NCI-H2171 treated with DMSO at 0.1 percent for 48 hours (cell line): ENCODE measurements at regions not wholly inside any gene's neighbourhood (a gene's known extent, or its start where the extent isn't known, plus 50 kb on each side); places are given as distances from the start of the nearest gene placed in this dataset.
A peak's percentile ranks its signal among the peaks of the same experiment; 100 is the strongest.

Experiments
- DNase-seq: peaks from one replicate; lab custom pipeline; 2025; lab: John Stamatoyannopoulos, UW

DNA sequence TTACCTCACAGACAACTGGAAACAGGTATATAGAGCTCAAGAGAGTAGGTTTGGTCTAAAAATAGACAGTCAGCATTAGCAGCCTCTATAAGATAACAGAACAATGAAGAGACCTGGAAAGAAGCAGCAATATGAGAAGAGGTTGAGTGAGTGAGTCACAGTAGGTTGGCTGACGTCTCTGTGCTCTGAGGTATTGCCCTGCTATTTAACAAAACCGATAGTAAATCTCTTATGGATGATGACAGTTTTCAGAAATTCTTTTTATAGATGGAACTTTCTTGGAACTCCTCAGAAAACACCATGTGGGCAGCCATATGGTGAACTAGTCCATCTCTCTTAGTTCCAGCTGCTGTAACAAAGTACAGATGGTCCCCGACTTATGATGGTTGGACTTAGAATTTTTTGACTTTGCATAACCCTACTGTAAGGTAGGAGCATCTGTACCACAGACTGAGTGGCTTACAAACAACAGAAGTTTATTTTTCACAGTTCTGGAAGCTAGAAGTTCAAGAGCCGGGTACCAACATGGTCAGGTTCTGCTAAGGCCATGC lies 123.5 kb downstream of the MBD2 start:
- DNase-seq = peak; percentile 62

GRCh38 chr18:54100466-54100865 lies 124.0 kb downstream of the MBD2 start:
- DNase-seq = no peak

GRCh38 chr18:54094474-54094873 lies 130.0 kb downstream of the MBD2 start:
- DNase-seq = no peak

DNA sequence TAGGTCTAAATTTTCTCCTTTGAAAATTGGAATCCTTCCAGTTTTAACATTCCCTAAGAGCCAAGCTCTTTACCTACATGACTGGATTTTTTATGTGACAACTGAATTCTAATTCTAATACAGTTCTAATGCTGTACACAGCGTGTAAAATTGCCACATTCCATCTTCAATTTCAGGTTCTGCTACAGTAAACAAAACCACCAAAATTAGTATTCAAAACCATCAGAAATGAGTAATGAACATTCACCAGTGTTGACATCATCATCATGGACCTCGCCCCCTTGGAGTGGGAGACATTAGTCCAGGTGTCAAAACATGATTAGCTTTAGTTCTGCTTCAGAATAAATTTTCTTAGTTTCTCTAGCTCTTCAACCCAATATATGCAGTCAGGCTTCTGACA lies 133.6 kb downstream of the MBD2 start:
- DNase-seq = no peak

- no peak for DNase-seq
Measured at GRCh38 chr18:54089749-54090459, 134.6 kb downstream of the MBD2 start.

GRCh38 chr18:54086863-54087262 lies 137.6 kb downstream of the MBD2 start:
- DNase-seq = no peak

DNA sequence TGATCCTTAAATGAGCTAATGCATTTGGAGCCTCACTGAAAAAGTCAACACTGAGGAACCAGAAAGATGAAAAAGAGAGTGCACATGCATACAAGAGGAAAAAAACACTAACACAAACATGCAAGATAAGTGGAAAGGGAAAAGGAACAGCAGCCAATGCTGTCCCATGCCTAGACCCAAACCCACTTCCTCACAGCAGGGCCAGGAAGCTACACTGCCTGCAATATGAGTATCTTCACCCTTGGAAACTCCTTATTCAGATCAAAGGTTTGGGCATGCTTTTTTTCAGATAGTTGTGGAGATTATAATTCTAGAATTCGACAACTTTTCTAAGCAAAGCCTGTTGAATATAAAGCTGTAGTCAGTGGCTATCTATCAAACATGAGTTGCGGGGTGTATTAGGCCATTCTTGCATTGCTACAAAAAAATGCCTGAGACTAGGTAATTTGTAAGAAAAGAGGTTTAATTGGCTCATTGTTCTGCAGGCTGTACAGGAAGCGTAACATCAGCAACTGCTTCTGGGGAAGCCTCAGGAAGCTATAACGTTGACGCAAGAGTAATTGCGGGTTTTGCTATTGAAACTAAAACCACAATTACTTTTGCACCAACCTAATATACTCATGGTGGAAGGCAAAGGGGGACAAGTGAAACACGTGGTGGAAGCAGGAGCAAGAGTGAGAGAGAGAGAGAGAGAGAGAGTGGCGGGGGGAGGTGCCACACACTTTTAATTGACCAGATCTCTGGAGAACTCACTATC lies 138.2 kb downstream of the MBD2 start:
- no peak for DNase-seq

GRCh38 chr18:54080858-54081257 lies 143.6 kb downstream of the MBD2 start:
- no peak for DNase-seq

DNA sequence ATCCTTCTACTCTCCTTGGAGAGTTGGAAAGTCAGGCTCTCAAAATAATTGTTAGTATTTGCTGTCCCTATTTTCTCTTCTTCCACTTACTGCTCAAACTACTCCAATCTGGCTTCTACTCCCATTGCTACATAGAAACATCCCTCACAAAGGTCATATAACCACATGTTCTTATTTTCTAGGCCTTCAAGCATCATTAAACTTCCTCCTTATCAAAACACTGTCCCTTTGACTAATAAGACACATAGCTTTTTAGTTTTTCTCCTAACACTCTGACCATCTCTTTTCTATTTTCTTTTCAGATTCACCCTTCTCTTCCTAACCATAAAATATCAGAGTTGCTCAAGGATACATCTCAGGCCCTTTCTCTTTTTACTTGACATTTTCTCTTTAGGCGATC lies 148.3 kb downstream of the MBD2 start:
- no peak for DNase-seq

- DNase-seq = no peak
Measured at GRCh38 chr18:54075689-54076088, 148.8 kb downstream of the MBD2 start.

DNA sequence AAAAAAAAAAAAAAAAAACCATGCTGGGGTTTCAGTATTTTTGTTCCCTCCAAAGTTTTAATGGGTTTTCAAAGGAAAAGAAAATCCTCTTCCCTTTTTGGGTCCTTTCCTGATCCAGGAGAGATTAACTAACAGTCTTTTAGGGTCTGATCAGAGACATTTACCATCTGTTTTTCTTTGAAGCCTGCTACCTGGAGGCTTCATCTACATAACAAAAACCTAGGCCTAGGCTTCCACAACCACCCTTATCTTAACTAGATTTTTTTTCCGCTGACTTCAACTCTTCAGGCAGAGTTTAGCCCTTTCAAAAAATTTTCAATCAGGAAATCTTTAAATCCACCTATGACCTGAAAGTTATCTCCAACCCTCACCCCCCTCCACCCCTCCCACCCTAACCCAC lies 154.7 kb downstream of the MBD2 start:
- no peak for DNase-seq

GRCh38 chr18:54060343-54061005 lies 164.0 kb downstream of the MBD2 start:
- DNase-seq = no peak

GRCh38 chr18:54052732-54053429 lies 171.6 kb downstream of the MBD2 start:
- DNase-seq = no peak

DNA sequence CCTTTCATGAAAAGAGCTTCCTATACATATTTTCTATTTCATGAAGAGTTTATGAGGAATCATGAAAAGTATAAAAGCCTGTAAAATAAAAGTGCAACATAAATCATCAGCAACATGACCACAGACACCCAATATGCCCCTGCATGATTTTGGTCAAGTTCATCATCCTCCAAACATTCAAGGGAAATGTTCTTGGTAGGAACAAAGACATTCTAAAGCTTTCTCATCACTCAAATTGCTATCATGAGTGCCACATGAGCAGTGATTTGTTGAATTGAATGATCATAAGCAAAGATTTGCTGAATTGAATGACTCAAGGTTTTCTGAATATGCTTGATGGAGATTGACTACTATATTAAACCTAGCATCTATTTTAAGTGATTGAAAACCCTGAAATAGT lies 172.2 kb downstream of the MBD2 start:
- DNase-seq = no peak

- no peak for DNase-seq
Measured at GRCh38 chr18:54043484-54044251, 180.8 kb downstream of the MBD2 start.

DNA sequence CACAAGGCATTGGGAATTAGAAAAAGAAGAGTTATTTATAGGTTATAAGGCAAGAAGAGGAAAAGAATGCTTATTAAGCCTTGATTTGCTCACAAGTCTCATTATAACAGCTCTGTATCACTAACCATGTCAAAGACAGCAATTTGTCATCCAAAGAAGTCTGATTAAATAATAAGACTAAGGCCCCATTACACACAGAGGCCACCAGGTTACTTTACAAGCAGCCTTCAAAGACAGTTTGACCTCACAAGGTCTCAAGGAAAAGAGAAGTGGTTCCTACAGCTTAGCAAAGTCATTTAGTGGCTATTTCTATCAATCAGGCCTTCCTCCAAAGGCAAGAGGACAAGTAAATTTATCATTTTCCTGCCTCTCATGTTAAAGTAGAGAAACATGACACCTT lies 188.5 kb downstream of the MBD2 start:
- no peak for DNase-seq

- DNase-seq = no peak
Measured at GRCh38 chr18:54033052-54033451, 191.4 kb downstream of the MBD2 start.

- DNase-seq = peak; percentile 12
Measured at GRCh38 chr18:54032412-54032811, 192.1 kb downstream of the MBD2 start.

GRCh38 chr18:54031243-54031642 lies 193.2 kb downstream of the MBD2 start:
- no peak for DNase-seq

DNA sequence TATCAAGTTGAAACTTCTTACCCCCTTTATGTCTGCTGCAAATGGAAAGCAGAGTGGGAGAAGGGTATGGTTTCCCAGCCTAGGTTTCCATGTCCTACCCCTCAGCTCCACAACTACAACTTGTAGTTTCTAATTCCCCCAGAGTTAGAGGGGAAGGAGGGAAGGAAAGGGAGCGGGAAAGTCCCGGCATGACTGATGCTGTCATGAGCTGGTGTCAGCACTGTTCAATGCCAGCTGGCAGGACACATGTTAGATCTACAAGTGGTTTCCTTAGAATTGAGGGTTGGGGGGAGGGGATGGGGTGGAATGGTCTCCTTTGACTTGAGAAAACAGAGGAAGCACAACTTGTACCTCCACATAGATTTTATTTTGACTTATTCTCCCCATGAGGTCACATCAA lies 194.0 kb downstream of the MBD2 start:
- no peak for DNase-seq

GRCh38 chr18:54023471-54023870 lies 201.0 kb downstream of the MBD2 start:
- DNase-seq = no peak
